ENCODE measurements at regions not wholly inside any gene's neighbourhood (a gene's known extent, or its start where the extent isn't known, plus 50 kb on each side); places are given as distances from the start of the nearest gene placed in this dataset.

DNA sequence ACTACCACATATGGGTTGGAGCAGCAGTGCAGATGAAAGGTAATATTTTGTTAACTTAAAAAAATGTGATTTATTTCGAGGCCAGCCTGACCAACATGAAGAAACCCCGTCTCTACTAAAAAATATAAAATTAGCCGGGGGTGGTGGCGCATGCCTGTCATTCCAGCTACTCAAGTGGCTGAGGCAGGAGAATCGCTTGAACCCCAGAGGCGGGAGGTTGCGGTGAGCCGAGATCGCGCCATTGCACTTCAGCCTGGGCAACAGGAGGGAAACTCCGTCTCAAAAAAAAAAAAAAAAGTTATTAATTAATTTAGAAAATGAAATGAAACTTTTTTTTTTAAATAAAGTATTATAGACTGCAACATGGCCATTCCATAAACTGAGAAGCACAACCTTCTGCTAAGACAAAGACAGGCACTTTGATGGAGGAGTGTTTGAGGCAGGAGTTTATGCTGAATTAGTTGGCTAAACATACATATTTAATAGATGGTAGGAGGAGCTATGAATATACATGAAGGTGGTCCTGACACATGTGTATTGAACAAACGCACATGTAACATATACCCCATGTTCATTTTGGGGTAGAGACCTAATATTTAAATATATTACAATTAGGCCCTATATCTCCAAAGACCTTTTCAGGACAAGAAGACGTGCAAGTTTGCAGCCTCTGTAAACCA lies 1485.3 kb upstream of the MIR17HG start:
- DNase-seq: no peak

DNA sequence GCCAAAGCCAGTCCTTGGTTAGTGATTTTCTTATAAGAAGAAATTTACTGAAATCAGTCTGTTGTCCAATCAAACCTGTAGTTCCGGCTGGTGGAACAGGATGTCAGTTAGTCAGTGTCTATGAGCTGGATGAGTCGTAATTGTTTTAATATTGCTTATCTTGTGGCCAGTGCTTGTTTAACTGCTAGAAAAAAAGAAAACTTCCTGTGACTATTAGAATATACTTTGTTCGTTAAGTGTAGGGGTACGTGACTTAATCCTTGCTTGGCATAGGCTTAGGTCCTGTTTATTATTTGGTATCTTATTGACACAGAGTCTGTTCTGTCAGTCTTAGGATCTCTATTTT lies 1484.8 kb upstream of the MIR17HG start:
- no peak for DNase-seq

DNA sequence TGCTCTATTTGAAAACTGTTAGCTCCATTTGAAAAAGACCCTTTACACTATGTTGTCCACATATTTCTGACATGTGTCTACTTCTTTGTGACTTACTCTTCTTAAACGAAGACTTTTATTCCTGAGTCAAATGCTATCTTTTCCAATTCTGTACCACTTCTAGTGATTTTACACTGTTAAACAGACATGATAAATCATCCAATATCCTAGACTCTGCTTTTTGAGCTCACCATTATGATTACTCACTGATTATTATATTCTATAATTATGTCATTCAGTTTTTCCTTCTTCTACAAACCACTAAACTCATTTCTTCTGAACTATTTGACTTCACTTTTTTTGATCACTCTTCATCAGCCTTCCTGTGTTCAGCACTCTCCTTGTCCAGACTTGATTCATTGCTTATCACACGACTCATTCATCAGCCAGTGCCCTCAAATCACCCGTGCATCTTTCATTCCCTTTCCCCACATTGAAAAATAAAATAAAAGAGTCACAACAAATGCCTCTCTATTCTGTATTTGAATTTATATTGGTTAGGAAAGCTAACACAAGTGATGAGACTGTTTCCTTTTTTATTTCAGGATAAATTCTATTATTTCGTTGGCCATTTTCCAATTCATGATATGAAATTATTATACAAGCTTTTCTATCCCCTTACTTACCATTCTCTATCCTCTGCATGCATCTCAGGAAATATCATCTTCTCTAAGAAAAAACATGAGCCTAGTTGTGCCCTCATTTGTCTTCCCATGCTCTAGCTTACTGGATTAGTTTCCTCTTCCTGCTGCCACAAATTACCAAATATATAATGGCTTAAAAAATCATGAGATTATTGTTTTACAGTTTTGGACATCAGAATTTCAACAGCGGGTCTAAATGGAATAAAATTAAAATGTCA lies 1482.1 kb upstream of the MIR17HG start:
- no peak for DNase-seq

DNA sequence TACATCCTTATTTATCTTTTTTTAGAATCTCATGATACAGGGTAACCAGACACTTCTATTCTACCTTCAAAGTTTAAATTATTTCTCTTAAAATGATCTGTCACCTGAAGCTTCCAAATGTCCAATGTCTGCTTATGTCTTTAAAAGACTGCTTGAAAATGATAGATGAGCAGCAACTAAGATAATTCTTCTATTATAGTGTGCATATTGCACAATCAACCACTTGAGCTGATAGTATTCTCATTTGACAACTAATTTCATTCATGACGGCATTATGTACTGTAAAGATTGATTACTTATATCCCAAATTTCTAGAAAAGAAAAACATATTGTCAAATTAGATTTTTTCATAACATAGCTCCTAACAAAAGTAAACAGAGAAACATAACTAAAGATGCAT lies 1478.2 kb upstream of the MIR17HG start:
- no peak for DNase-seq

DNA sequence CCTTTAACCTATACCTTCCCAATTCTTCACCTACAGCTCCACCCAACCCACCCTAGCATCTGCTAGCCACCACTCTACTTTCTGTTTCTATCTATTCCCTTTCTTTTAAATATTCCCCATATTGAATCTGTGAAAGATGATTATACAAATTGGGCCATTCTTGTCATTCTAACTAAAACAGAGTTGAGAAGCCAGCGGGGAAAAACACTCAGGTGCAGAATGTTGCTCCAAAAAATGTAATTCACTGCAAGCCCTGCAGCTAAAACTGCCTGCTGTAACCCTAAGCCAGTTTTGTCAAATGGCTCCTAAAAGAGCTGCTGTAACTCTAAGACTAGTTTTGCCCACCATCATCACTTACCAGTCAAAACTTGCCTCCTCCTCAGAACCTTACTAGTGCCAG lies 1468.6 kb upstream of the MIR17HG start:
- DNase-seq: no peak

DNA sequence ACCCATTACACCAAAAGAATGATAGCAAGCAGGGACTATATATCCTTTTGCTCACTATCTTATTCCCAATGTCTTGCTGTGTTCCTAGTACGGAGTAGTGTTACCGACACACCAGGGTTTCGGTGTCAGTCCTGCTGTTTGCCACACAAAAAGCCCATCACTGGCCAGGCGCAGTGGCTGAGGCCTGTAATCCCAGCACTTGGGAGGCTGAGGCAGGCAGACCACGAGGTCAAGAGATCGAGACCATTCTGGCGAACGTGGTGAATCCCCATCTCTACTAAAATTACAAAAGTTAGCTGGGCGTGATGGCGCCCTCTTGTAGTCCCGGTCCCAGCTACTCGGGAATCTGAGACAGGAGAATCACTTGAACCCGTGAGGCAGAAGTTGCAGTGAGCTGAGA lies 1467.3 kb upstream of the MIR17HG start:
- no peak for DNase-seq

DNA sequence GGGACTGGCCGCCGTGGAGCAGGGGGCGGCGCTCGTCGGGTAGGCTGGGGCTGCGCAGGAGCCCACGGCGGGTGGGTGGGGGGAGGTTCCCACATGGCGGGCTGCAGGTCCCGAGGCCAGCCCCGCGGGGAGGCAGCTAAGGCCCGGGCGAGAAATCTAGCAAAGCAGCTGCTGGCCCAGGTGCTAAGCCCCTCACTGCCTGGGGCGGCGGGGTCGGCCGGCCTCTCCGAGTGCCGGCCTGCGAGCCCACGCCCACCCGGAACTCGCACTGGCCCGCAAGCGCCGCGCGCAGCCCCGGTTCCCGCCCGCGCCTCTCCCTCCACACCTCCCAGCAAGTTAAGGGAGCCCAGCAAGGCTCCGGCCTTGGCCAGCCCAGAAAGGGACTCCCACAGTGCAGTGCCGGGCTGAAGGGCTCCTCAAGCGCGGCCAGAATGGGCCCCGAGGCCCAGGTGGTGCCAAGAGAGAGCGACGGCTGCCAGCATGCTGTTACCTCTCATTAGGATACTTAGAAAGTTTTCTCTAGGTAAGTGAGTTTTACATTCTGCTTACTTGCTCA lies 1463.5 kb upstream of the MIR17HG start:
- no peak for DNase-seq

DNA sequence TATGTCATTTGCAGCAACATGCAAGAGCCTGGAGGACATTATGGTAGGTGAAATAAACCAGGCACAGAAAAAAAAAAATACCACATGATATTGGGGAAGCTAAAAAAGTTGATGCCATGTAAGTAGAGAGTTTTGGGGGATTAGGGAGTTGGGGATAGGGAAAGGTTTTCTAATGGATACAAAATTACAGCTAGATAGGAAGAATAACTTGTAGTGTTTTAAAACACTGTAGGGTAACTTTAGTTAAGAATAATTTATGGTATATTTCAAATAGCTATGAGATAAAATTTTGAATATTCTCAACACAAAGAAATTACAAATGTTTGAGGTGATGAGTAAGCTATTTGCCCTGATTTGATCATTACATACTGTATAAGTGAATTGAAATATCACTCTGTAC lies 1456.7 kb upstream of the MIR17HG start:
- no peak for DNase-seq

DNA sequence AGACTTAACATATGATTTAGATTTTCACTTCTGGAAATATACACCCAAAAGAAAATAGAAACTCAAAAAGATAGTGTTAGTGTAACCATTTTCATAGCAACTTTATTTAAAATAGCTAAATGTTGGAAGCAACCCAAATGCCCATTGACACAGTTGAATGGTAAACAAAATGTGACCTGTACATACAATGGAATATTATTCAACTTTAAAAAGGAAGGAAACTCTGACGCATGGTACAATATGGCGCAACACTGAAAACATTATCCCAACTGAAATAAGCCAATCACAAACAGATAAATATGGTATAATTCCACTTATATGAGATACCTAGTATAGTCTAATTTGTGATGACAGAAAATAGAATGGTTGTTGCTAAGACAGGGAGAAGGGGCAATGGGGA lies 1456.1 kb upstream of the MIR17HG start:
- DNase-seq: no peak

DNA sequence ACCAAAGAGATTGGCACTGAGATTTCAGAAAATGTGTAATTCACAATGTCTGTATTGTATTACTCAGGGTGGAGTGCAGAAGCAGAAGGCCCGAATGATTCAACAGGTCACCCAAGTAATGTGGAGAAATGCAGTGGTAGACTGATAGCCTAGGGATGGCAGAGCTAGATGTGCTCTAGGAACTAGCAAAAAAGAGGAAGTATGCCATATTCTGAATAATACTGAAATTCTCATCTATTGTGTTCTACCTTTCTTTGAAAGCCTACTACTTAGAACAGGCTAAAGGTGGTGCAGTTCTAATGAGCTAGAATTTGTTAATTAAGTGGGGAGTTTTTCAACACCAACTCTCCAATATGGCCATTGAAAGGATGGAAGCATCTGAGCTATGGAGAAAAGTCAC lies 1449.8 kb upstream of the MIR17HG start:
- DNase-seq: no peak

DNA sequence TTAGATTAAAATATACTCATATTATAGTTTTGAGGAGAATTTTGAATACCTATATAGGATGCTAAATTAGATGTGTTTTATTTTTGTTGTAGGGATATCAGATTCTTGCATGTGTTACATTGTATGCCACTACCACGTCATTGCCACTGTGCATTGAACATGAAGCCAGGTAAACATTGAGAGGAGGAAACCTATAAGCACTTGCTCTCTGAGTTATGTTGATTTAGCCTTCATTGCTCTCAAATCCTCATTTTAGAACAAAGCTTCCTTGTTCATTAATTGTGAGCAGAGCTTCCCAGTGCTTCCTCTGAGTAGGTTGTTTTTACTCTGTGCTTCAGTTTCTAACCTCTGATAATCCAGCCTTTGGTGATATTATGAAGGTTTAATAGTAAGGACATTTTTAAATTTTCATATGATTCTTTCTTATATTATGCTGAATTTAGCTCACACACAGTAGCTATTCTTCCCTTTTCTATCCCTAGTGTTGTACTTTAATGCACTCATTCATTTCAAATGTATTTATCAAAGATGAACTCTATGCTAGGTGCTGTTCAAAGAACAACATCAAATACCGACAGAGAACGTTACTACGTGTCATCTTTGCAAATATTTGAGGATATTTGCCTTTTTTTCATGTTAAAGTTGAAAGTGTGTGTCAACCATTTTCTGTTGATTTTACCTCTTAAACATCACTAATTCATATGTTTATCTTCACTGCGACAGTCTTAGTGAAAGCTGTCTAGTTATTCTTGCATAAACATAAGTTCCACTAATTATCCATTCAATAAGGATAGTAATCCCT lies 1448.0 kb upstream of the MIR17HG start:
- DNase-seq: no peak

DNA sequence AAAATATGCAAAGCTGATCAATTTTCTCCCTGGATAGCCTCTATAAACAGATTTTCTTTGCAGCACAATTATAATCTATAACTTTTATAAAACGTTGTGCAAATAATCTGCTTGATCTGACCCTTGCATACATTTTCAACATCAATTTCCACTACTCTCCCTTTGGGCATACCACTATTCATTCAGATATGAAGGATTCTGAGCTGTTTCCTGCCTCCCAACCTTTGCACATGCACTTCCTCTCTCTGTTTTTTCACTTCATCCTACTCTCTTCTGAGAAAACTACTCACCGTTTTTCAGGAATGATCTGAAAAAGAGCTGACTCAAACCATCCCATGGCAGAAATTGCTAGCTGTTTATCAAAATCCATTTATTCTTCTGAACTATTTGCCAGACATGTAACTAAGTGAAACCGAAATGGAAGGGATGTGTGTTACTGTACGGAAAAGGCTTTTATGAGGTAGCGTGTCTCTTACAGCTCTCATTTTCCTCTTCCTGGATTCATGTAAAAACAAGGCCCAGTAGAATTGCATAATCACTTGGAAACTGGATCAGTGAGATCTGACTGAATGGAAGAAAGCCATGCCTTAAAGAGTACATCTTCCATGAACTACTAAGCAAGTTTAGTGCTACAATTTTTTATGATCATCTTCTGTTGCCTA lies 1447.3 kb upstream of the MIR17HG start:
- DNase-seq: no peak

DNA sequence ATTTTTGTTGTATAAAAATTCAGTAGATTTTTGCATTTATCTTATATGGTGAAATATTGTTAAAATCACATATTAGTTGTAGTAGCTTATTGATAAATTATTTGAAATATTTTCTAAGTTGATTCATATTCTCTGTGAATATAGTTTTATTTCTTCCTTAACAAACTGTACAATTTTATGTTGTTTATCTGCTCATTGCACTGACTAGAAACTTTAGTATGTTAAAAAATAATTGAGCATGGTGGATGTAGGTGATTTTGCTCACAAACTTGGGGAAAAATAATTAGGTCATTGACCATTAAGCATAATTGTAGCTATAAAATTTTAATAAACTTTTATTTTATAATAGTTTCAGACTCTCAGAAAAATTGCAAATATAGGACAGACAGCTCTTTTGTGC lies 1445.3 kb upstream of the MIR17HG start:
- no peak for DNase-seq

DNA sequence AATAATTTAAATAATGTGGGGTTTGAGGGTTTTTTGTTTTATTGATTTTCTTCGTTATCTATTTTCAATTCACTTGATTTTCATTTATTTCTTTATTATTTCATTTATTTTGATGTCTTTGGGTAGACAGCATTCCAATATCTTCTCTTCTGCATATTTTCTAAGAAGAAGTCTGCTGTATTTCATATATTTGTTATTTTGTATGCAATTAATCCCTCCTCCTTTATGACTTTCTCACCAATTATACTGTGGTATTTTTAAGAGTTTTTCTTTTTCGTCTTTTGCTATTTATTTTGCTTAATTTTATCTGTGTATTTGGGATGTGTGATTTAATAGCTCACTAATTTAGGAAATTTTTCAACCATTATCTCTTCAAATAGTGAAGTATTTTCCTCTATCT lies 1444.4 kb upstream of the MIR17HG start:
- DNase-seq: no peak

DNA sequence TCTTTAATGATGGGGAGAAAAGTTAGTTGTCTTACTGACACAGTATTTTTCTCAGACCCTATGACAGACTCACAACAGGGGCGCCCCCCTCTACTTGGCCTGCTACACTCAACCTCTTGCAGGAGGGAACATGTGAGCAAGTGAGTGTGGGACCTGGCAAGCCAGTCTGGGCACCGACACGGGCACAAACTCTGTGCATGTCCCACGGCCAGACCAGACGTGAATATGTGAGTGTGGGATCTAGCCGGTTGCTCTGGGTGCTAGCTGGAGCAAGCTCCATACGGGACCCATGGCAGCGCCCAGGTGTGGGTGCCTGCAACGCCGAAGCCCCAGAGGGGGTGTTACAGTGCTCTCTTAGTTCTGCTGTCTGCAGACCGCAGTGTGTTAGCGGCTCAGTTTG lies 1437.3 kb upstream of the MIR17HG start:
- DNase-seq: no peak

DNA sequence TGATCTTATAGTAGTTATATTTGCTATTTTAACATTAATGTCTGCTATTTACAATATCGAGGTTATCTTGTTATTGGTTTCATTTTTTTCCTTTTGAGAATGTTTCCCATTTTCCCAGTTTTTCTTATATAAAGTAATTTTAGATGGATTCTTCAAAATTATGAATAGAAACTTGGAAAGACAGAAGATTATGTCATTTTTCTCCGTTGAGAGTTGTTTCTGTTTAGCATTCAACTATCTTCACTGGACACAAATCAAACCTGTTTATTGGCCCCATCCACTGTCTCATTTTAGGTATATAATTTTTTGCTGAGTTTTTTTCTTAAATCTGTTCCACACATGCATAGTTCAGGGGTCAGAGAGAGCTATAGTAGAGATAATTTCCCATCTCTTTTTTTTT lies 1430.9 kb upstream of the MIR17HG start:
- DNase-seq: no peak

DNA sequence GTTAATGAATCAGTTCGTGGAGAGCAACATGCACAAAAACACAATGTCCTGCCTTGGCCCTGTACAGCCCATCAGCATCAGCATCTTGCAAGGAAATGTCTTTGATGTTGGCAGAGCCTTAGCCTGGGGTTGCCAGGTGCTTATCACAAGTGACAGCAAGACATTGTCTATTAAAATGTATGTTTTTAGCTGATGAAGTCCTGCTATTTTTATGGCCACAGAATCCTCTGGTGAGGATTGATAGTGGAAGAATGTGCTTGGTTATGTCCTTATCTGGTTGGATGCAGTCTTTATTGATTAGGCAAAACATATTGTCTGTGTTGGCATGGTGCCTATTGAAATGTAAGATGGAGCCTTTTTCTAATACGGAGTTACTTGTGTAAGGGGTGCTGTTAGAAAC lies 1427.0 kb upstream of the MIR17HG start:
- DNase-seq: no peak

DNA sequence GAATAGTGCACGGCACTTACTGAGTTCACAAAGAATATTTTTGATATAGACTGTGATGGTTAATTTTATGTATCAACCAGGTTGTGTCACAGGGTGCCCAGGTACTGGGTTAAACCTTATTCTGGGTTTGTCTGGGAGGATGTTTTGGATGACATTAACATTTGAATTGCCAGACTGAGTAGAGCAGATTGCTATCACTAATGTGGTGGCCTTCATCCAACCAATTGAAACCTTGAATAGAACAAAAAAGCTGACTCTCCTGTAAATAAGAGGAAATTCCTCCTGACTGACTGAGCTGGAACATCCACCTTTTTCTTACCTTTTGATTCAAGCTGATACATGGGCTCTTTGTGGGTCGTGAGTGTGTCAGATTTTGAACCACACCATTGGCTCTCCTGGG lies 1424.4 kb upstream of the MIR17HG start:
- no peak for DNase-seq

DNA sequence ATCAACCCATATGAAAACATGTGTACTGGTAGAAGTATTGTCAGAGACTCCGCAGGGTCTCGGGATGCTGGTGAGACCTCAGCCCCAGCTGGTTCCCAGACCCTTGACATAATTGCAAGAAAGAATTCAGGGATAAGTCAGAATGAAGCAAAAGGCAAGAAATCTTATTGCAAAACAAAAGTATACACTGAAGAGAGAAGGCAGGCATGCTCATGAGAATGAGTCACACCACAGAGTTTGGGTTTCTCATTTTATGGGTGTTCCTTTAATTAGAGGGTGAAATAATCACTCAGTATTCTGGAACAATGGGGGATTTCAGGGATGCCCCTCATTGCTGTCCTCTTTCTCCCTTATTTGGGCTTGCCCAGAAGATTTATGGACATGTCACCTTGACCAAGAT lies 1423.8 kb upstream of the MIR17HG start:
- DNase-seq: no peak

DNA sequence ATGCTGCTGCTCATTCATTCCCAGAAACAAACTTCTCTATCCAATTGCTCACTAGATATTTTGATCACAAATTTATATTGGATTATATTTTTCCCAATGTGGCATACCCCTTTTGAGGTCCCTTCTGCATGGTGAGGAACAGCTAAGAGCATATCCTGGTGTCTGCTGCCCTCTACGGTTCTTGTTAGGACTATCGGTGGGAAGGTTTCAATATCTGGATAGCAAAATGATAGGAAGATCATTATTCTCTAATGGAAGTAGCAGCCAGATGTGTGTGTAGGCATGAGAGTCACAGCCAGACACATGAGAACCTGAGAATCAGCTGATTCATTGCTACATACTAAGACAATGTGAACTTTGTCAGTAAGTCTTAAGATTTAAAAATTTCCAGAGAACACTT lies 1422.4 kb upstream of the MIR17HG start:
- DNase-seq: no peak

DNA sequence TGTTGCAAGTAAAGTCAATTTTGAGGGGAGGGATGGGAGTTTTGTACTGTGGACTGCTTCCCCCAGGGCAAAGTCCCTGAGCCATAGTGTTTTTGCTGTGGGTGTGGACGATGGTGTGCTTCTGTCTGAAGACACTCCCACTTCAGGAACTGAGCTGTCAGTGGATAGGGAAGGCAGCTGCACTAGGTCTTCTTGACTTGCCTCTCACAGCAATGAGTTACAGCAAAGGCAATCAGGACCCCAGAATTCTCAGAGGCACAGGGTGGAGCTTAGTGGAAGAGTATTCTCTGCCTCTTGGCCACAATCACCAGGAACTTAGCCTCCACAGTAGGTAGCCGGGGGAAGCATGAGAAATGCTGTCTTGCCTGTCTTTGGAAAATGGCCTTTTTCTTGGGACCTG lies 1416.6 kb upstream of the MIR17HG start:
- DNase-seq: no peak

DNA sequence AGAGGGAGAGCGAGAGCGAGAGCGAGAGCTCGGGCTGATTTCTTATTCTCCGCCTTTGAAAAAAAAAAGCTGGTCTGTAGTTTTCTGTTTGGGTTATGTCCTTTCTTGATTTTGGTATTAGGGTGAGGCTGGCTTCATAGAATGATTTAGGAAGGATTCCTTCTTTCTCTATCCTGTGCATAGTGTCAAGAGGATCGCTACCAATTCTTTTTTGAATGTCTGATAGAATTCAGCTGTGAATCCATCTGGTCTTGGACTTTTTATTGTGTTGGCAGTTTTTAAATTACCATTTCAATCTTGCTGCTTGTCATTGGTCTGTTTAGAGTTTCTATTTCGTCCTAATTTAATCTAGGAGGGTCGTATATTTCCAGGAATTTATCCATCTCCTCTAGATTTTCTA lies 1414.6 kb upstream of the MIR17HG start:
- no peak for DNase-seq

DNA sequence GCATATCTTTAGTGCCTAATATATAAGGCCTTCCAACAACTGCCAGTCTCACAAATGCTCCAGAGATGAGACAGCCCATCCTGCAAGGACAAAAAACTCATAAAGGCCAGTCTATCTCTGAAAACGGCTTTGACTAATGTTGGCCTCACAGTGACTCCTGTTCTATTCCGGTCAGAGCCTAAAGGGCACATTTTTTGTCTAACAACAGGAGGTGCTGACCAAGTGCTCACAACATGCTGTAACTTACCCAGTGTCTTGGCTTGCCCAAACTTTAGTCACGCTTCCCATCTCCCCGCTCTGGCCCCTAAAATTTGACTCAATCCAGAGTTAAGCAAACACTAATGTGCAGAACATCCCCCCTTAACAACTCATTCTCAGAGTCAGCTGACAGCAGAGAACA lies 1411.2 kb upstream of the MIR17HG start:
- DNase-seq: no peak

Measured in GF-D8 (cell line).